ENCODE measurements at regions not wholly inside any gene's neighbourhood (a gene's known extent, or its start where the extent isn't known, plus 50 kb on each side); places are given as distances from the start of the nearest gene placed in this dataset.

DNA sequence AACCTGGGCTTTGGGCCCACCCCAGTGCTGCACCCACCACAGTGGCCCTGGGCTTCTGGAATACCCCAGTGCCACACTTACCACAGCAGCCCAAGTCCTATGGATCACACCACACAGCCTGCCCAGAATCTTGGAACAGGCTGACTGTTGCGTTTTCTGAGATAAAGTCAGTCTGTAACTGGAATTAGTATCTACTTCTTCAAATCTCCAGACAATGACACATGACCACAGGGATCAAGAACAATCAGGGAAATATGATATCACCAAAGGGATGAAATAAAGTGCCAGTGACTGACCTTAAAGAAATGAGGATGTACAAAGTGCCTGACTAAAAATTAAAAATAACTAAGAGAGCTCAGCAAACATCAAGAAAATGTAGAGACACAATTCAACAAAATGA is 239.7 kb upstream of the PLD5 start:
- TF ChIP-seq POLR2AphosphoS5 (IDR thresholded peaks at IDR 0.05) (no peak), POLR2A (IDR thresholded peaks at IDR 0.05) (no peak)
- TF ChIP-seq, protein P1, sequence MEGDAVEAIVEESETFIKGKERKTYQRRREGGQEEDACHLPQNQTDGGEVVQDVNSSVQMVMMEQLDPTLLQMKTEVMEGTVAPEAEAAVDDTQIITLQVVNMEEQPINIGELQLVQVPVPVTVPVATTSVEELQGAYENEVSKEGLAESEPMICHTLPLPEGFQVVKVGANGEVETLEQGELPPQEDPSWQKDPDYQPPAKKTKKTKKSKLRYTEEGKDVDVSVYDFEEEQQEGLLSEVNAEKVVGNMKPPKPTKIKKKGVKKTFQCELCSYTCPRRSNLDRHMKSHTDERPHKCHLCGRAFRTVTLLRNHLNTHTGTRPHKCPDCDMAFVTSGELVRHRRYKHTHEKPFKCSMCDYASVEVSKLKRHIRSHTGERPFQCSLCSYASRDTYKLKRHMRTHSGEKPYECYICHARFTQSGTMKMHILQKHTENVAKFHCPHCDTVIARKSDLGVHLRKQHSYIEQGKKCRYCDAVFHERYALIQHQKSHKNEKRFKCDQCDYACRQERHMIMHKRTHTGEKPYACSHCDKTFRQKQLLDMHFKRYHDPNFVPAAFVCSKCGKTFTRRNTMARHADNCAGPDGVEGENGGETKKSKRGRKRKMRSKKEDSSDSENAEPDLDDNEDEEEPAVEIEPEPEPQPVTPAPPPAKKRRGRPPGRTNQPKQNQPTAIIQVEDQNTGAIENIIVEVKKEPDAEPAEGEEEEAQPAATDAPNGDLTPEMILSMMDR (IDR thresholded peaks at IDR 0.05 in 8 of 11, conservative IDR thresholded peaks at IDR 0.05 in 3 of 11), result no peak

Data from spleen (tissue), 7 donors.